ENCODE measurements at regions not wholly inside any gene's neighbourhood (a gene's known extent, or its start where the extent isn't known, plus 50 kb on each side); places are given as distances from the start of the nearest gene placed in this dataset.

GRCh38 chr2:8229546-8229986 is 452.3 kb upstream of the ID2 start:
- no peaks in the 10 kb centered on the region for H3K9me3 ChIP-seq (replicated peaks; ENCODE audit: control insufficient read depth, insufficient read depth, low read depth, low read length)
- no peak overlapping the region for H3K9ac ChIP-seq (ENCODE audit: insufficient read depth in 1 of 2, low read depth in 2 of 2, low read length in 2 of 2)
- no peaks in the 10 kb centered on the region for H3K9me1 ChIP-seq (ENCODE audit: control insufficient read depth, insufficient read depth, low read length)
- BruUV-seq (replicated peaks), result no TSS peak
- FAIRE-seq (peak; percentile 84), ATAC-seq (peak; percentile 94), DNase-seq (ENCODE audit: extremely low read depth in 1 of 4, low spot score in 3 of 4) (peak; percentile 46 to 69 (median 60))
- H4K20me1 ChIP-seq (replicated peaks; ENCODE audit: control insufficient read depth, insufficient read depth, low read length), result no peaks in the 10 kb centered on the region
- no peak overlapping the region for H3K4me3 ChIP-seq
- no peak overlapping the region; the same call in 2 of the 3 replicates for H3K27ac ChIP-seq (ENCODE audit: extremely low read depth, low read depth, low read length)
- 31% methylated on average over 10 of the region's 10 CpGs for WGBS (ENCODE audit: insufficient coverage, low coverage, missing lambda C conversion rate)
- no peaks in the 10 kb centered on the region for H3K36me3 ChIP-seq (ENCODE audit: control insufficient read depth, insufficient read depth, low read length)
- POLR2A ChIA-PET, result interaction anchor here (0.7 to 1.0 kb wide), 3 partner anchors 10 to 25 kb away, joined by 3 to 7 read pairs (median 3); no protein-coding TSS in a partner anchor
- peaks cover 0 to 6% of the 10 kb centered on the region in 2 experiments; a peak in 2 of 5 replicates for H3K27me3 ChIP-seq (ENCODE audit: control insufficient read depth in 2 of 2, insufficient read depth in 2 of 2, low read length in 2 of 2)
- H2AFZ ChIP-seq (ENCODE audit: low read depth, low read length), result peak overlapping the region; percentile 84
- peak overlapping the region; percentile 31; the same call in 1 of the 2 replicates for H3K4me2 ChIP-seq (ENCODE audit: insufficient read depth, low read length)
- H3K4me1 ChIP-seq (replicated peaks in 1 of 2; ENCODE audit: control insufficient read depth in 2 of 2, insufficient read depth in 2 of 2, low read length in 2 of 2), result peaks cover 0 to 3% of the 10 kb centered on the region in 2 experiments; a peak in 2 of 5 replicates
- H3K79me2 ChIP-seq (ENCODE audit: control insufficient read depth, insufficient read depth, low read length), result no peaks in the 10 kb centered on the region
- in situ Hi-C loops (cut with MboI), result no loop called here
- CTCF ChIA-PET (ENCODE audit: low intra/inter-chr PET ratio), result no interaction called here
- intact Hi-C loops (cut with micrococcal nuclease), result no loop called here
- TF ChIP-seq CBX3 (IDR thresholded peaks at IDR 0.05; ENCODE audit: borderline replicate concordance in 1 of 2, low read length in 2 of 2), result peak in 1 of 2 experiments; percentile 29; a peak in 1 of 3 replicates
- peak; percentile 93 for TF ChIP-seq BACH1 (tag; IDR thresholded peaks at IDR 0.05)
- TF ChIP-seq JUNB (CRISPR knock-in tag; conservative IDR thresholded peaks at IDR 0.05), result peak; percentile 50; the same call in 1 of the 2 replicates
- peak; percentile 97 for TF ChIP-seq MAFF (IDR thresholded peaks at IDR 0.05; ENCODE audit: low read length)
- no peak for TF ChIP-seq BMI1 (IDR thresholded peaks at IDR 0.05; ENCODE audit: low read length)
- TF ChIP-seq NR4A1 (CRISPR knock-in tag; IDR thresholded peaks at IDR 0.05), result no peak
- 0 out of 2 replicates have a peak, but pooled peaks have one; percentile 40 for TF ChIP-seq NR4A1 (tag; IDR thresholded peaks at IDR 0.05)
- no peak for TF ChIP-seq ZNF146 (CRISPR knock-in tag; IDR thresholded peaks at IDR 0.05; ENCODE audit: unreplicated experiment)
- TF ChIP-seq TRIM24 (IDR thresholded peaks at IDR 0.05), result 0 out of 4 replicates have a peak, but pooled peaks of 1 of the 2 experiments have one; percentile 14
- TF ChIP-seq ATF7 (IDR thresholded peaks at IDR 0.05), result peak; percentile 24; the same call in 1 of the 2 replicates
- no peak for TF ChIP-seq DNMT1 (IDR thresholded peaks at IDR 0.05)
- TF ChIP-seq MAFK (IDR thresholded peaks at IDR 0.05; ENCODE audit: low read length), result peak; percentile 94
- no peak for TF ChIP-seq ZFX (CRISPR knock-in tag; IDR thresholded peaks at IDR 0.05)
- peak; percentile 98 for TF ChIP-seq ZNF316 (IDR thresholded peaks at IDR 0.05)
- no peak for TF ChIP-seq ZNF197 (CRISPR knock-in tag; IDR thresholded peaks at IDR 0.05; ENCODE audit: low read depth)
- no peak for TF ChIP-seq RFX5 (IDR thresholded peaks at IDR 0.05; ENCODE audit: low read depth, low read length)
- no peak for TF ChIP-seq MIER1 (IDR thresholded peaks at IDR 0.05; ENCODE audit: low read depth)
- 0 out of 2 replicates have a peak, but pooled peaks have one; percentile 39 for TF ChIP-seq ZBTB9 (CRISPR knock-in tag; IDR thresholded peaks at IDR 0.05)
- TF ChIP-seq ZNF518B (CRISPR knock-in tag; IDR thresholded peaks at IDR 0.05), result no peak
- TF ChIP-seq NFE2L1 (tag; IDR thresholded peaks at IDR 0.05; ENCODE audit: borderline replicate concordance, low read depth), result peak; percentile 94

Measured in K562 (cell line).